HG02623 (cell line): ENCODE measurements at regions not wholly inside any gene's neighbourhood (a gene's known extent, or its start where the extent isn't known, plus 50 kb on each side); places are given as distances from the start of the nearest gene placed in this dataset.

Source experiments
- ATAC-seq: cut with Tn5 transposase; IDR thresholded peaks from one replicate; pipeline ENCODE4 v1.9.1; 2021; ENCODE audit warnings: moderate library complexity; ENCODE audit not compliant: unreplicated experiment

DNA sequence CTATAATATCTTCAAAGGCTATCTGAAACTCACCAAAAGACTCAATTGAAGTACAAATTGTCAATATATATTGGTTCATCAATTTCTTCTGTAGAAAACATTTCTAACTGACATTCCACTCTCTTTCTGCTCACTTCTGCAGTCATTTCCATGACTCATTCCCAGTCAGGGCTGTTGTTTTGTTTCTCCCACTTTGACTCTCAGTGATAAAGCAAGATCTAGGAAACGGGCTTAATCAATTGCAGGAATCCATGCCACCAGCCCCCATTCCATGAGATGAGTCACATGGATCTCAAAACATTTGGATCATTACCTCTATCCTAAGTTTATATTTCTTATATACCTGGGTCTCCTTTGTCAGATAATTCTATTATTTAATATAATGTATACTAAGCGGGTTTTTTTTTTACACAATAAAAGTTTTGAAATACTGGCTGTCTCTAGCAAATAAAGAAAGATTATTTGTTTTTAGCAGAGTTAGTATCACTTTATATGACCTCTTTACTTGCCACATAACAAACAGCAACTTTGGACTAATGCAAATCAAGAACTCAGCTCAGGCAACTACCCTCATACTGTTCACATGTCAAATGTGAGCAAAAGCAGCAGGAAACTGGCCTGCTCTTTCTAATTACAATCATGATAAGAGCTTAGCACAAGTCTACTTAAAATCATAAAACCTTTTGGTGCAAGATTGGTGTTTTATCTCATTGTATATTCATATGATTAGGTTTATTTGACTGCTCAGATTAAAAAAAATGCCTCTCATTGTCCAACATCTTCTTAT is 251.1 kb upstream of the PIK3C3 start:
- no peak for ATAC-seq

DNA sequence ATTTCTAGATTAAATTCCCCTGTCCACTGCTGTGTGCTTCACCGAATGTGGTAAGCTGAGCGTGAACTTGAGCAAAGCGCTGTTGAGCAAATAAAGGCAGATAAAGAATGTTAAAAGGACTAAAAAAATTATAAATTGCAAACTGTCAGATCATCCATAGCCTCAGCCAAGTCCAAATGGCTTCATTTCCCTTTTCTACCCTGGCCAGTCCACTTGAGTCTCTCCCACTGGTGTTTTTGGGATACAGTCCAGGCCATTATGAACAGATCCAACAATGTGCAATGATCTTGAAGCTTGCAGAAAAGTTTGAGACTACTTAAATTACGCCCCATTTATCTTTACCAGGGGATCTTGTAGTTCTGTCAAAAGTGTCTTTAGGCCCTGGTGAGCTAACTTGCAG is 254.6 kb upstream of the PIK3C3 start:
- ATAC-seq: no peak

GRCh38 chr18:41695441-41695840 is 259.6 kb upstream of the PIK3C3 start:
- no peak for ATAC-seq

GRCh38 chr18:41693008-41693407 is 262.0 kb upstream of the PIK3C3 start:
- ATAC-seq: no peak

GRCh38 chr18:41690332-41691127 is 264.5 kb upstream of the PIK3C3 start:
- no peak for ATAC-seq

DNA sequence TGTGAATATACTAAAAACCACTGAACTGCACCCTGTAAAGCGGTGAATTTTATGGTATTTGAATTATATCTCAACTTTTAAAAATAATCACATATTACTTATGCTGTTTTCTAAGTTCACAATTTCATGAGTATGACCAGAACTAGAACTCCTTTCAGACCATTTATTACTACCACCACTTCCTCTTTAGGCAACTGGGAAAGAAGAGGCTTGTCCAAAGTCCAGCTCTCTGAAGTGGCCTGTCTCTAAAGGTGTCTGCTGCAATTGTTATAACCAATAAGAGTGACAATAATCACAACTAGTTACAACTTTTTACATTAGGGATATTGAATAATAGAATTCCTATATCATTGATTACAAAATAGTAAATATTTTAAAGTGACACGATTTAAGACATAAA is 267.9 kb upstream of the PIK3C3 start:
- ATAC-seq: no peak

DNA sequence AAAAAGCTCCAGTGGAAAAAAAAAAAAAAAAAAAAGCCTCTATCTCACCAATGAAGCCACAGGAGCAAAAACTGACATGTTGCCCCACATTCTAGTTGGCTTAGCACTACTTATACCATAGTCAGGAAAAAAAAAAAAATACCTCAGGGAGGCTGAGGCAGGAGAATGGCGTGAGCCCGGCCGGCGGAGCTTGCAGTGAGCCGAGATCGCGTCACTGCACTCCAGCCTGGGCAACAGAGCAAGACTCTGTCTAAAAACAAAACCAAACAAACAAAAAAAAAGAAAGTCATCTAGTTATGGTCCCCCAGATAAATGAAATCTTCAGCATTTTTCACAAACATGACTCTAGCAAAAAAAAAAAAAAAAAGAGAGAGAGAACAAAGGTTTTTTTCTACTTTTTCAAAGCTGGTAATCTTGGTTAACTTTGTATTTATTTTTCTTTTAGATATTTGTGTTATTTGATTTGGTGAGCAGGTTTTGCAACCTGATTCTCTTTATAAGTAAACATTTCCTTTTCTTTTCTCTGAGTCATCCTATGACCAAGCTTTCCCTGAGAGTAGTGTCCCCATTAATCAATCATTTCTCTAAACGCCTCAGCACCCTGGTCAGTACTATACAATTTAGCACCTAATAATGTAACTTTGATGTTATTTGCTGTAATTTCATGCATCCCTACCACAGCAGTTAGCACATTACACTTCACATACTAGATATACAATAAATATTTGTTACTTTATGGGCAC is 273.7 kb upstream of the PIK3C3 start:
- no peak for ATAC-seq

GRCh38 chr18:41674506-41674905 is 280.5 kb upstream of the PIK3C3 start:
- ATAC-seq: no peak

DNA sequence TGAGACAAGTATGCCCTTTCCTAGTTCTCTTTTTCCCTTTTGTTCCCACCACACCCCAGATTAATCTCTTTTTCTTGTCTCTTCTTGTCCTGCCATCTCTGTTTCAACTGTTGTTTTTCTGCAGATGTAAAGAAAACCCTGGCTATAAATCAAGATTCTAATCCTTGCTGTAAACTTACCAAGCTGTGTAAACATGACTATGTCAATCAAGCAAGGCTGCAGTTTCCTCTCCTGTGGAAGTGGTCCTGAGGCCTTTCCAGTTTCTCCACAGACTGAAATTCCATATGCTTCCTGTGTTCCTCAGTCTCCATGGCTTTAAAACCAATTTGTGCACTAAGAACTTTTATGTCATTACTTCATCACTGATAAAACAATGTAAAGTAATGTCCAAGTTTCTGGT is 288.8 kb upstream of the PIK3C3 start:
- no peak for ATAC-seq

DNA sequence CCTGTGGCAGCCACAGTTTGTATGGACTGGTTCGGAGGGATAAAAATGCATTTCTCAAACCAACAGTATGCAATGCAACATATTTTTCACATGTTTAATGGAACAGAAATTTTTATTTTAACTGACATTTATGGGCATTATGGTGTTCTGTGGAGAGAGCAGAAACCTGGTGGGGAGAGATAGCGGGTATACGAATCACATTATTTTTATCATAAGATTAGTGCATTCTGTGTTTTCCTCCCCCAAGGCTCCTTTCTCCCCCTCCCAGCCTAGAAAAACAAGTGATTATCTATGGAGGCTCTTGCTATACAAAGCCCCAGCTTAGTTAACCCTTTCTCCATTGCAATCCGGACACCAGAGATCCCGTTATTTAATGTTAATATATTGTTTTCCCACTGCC is 289.8 kb upstream of the PIK3C3 start:
- ATAC-seq: no peak

GRCh38 chr18:41660654-41661053 is 294.4 kb upstream of the PIK3C3 start:
- no peak for ATAC-seq

DNA sequence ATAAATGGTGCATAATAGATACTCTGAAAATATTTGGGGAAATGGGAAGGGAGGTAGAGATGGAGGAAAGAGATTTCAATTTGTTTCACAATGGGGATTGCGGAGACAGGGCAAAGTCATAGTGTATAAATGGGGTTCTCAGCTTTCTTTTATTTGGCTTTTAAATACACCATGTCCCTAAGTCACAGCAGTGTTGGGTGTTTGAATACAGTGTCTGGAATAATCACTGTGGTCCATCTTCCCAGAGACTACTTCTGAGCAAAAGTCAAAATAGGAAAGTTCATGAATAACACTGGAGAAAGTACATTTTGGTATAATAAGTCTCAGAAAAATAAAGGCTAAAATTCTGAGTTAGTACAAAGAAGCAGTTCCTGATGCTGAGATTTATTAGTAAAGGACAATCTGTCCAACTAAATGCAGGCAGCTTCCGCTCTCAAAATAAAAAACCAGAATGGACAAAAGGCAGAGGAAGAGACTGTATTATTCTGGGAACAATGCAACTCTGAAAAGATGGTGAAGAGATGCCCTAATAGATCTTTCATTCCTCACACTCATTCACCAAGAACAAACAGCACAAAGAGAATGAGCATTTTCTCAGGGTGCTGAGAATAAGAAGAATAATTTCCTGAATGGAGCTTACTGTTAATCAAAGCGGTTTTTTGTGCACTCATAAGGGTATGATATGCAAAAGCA is 295.4 kb upstream of the PIK3C3 start:
- ATAC-seq: no peak

- ATAC-seq: no peak
Measured at GRCh38 chr18:41657189-41657588, 297.8 kb upstream of the PIK3C3 start.

DNA sequence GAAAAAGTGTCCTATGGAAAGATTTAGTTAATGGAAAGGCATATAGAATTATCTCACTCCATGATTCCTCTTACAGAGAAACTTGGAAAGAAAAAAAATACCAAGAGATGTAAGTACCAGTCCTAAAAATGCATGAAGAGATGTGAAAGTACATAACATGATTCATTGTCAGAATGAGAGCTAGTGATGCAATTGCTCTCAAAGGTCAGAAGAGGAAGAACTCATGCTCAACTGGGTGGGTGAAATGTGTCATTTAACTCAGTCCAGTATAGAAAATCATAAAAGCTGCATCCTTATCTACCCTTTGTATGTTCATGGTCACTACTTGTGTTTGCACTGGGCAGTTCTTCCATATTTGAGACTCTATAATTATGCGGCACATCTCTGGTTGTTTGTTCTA is 300.0 kb upstream of the PIK3C3 start:
- ATAC-seq: no peak

- no peak for ATAC-seq
Measured at GRCh38 chr18:41647914-41648313, 307.1 kb upstream of the PIK3C3 start.

- no peak for ATAC-seq
Measured at GRCh38 chr18:41646915-41647620, 308.0 kb upstream of the PIK3C3 start.

- ATAC-seq: no peak
Measured at GRCh38 chr18:41645589-41646360, 309.3 kb upstream of the PIK3C3 start.

GRCh38 chr18:41644466-41644865 is 310.6 kb upstream of the PIK3C3 start:
- ATAC-seq: no peak

DNA sequence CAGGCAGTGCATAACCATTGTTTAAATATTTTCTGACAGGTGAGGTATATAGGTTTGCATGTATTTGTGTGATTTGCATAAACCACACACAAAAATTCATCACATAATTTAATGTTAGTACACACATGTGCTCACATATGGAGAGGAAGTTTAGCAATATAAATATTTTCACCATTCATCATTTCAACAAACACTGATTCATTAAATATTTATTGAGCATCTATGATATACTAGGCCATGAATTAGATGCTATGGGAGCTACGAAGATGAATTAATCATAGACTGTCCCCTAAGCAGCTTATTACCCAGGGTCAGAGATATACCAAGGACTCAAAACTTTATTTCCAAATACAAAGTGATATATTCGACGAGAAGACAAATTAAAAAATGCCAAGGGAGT is 311.6 kb upstream of the PIK3C3 start:
- no peak for ATAC-seq

- ATAC-seq: no peak
Measured at GRCh38 chr18:41642756-41643155, 312.3 kb upstream of the PIK3C3 start.
